ENCODE measurements at regions not wholly inside any gene's neighbourhood (a gene's known extent, or its start where the extent isn't known, plus 50 kb on each side); places are given as distances from the start of the nearest gene placed in this dataset.
"Not testable (repeated sequence)": the region's sequence is repeated elsewhere in the genome, so short reads cannot be mapped to it uniquely, and the experiment has no call there.

DNA sequence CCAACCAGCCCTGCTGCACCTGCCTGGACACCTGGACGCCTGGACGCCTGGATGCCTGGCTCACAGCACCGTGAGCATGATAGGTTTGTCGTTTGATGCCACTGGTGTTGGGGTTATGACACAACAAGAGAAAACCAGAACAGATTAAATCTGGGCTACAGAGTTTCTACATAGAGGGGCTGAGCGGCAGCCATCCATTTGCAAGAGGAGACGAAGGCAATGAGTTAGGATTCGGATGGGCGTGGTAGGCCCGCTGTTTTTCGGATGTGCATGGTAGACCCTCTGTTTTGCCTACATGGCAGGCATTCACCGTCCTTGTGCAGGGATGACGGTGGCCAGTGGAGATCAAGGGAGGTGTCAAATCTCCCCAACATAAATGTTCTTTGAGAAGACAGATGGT lies 121.5 kb upstream of the RNF32 start:
- no peaks in the 10 kb centered on the region for H3K4me1 ChIP-seq
- TF ChIP-seq, protein P1, sequence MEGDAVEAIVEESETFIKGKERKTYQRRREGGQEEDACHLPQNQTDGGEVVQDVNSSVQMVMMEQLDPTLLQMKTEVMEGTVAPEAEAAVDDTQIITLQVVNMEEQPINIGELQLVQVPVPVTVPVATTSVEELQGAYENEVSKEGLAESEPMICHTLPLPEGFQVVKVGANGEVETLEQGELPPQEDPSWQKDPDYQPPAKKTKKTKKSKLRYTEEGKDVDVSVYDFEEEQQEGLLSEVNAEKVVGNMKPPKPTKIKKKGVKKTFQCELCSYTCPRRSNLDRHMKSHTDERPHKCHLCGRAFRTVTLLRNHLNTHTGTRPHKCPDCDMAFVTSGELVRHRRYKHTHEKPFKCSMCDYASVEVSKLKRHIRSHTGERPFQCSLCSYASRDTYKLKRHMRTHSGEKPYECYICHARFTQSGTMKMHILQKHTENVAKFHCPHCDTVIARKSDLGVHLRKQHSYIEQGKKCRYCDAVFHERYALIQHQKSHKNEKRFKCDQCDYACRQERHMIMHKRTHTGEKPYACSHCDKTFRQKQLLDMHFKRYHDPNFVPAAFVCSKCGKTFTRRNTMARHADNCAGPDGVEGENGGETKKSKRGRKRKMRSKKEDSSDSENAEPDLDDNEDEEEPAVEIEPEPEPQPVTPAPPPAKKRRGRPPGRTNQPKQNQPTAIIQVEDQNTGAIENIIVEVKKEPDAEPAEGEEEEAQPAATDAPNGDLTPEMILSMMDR (IDR thresholded peaks at IDR 0.05): no peak
- no peak overlapping the region for H3K4me3 ChIP-seq
- intact Hi-C loops (cut with DNase I; ENCODE audit: low total_unique reads): no loop called here
- no peak for DNase-seq
- H3K36me3 ChIP-seq: no peaks in the 10 kb centered on the region
- H3K27me3 ChIP-seq: no peaks in the 10 kb centered on the region
- H3K27ac ChIP-seq: no peak overlapping the region
- H3K9me3 ChIP-seq: peaks cover 0 to 6% (median 0%) of the 10 kb centered on the region in 3 donors

DNA sequence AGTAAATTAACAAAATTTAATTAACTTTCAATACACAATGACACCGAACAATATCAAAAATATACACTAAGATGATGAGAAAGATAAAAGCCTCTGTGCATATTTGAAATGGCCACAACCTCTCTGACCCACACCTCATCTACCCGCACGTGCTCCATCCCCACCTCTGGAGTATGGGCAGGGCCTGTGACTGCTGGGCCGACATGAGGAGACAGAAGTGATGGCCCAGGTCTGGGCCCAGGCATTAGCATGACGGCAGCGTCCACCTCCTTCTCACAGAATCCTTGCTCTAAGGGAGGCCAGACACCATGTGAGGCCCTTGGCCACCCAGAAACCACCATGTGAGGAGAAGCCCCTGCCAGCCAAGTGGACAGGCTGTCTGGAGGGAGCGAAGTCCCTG lies 122.1 kb upstream of the RNF32 start:
- Histone ChIP-seq H3K4me1 (no peaks in the 10 kb centered on the region), H3K4me3 (no peak overlapping the region), H3K27me3 (no peaks in the 10 kb centered on the region), H3K36me3 (no peaks in the 10 kb centered on the region), H3K9me3 (peaks cover 0 to 6% (median 0%) of the 10 kb centered on the region in 3 donors), H3K27ac (no peak overlapping the region)
- DNase-seq: no peak
- TF ChIP-seq, protein P1 (IDR thresholded peaks at IDR 0.05): no peak
- intact Hi-C loops (cut with DNase I; ENCODE audit: low total_unique reads): no loop called here

DNA sequence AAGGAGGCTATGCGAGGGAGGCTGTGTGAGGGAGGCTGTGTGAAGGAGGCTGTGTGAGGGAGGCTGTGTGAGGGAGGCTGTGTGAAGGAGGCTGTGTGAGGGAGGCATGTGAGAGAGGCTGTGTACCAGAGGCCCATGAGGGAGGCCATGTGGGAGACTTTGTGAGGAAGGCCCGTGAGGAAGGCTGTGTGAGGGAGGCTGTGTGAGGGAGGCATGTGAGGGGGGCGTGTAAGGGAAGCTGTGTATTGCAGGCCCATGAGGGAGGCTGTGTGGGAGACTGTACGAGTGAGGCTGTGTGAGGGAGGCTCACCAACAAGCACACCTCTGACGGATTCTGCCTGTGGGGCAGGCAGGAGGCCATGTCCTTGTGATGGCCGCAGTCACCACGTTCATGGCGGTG lies 122.7 kb upstream of the RNF32 start:
- H3K4me1 ChIP-seq; H3K36me3 ChIP-seq; intact Hi-C loops (cut with DNase I; ENCODE audit: low total_unique reads); H3K27ac ChIP-seq; H3K9me3 ChIP-seq; H3K4me3 ChIP-seq; H3K27me3 ChIP-seq; DNase-seq: not testable (repeated sequence)

DNA sequence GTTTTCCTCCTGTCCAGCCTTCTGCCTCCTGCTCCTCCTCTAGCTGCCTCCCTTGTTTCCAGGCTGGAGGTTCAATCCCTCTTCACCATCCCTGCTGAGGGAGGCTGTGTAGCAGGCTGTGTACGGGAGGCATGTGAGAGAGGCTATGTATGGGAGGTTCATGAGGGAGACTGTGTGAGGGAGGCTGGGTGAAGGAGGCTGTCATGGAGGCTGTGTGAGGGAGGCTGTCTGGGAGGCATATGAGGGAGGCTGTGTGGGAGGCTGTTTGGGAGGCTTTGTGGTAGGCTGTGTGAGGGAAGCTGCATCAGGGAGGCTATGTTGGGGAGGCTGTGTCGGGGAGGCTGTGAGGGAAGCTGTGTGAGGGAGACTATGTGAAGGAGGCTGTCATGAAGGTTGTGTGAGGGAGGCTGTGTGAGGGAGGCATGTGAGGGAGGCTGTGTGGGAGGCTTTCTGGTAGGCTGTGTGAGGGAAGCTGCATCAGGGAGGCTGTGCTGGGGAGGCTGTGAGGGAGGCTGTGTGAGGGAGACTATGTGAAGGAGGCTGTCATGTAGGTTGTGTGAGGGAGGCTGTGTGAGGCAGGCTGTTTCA lies 123.7 kb upstream of the RNF32 start:
- Histone ChIP-seq H3K36me3 (no peaks in the 10 kb centered on the region), H3K27ac (no peak overlapping the region), H3K4me3 (no peak overlapping the region), H3K9me3 (peaks cover 0 to 6% (median 0%) of the 10 kb centered on the region in 3 donors), H3K4me1 (no peaks in the 10 kb centered on the region), H3K27me3 (no peaks in the 10 kb centered on the region)
- TF ChIP-seq, protein P1 (IDR thresholded peaks at IDR 0.05): no peak
- intact Hi-C loops (cut with DNase I; ENCODE audit: low total_unique reads): no loop called here
- no peak for DNase-seq

DNA sequence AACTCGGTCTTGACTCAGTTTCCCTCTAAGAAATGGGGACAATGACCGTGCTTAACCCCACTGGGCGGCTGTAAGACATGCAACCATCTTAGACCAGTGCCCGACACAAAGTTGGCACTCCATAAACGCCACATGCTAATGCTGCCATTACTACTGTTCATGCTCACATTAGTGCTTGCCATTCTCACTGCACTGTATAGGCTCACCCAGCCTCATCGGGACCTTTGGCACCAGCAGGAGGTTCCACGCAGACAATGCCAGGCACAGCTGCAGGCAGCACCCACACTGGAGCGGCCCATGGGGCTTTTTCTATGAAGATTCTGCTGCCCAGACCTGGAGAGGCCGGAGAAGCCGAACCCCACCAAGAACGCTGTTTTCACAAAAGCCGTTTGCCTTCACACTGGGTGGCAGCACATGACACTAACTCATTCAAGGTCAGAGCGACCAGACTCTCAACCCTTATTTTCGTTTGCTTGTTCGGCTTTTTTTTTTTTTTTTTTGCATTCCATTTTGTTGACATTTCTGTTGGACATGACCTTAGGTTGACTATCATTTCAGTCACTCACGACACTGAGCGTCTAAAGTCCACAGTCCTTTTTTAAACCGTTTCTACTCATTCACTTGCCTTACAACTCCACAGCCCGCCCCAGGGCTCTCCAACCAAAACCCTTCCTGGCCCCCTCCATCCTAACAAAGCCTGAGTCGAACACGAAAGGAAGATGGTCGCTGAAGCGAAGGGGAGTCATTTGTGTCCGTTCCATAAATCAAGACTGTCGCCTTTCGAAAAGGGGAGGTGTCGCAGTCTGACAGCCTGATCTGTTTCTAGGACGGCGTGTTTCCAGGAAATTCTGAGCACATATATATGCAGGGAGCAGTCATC lies 124.4 kb upstream of the RNF32 start:
- no peaks in the 10 kb centered on the region for H3K36me3 ChIP-seq
- intact Hi-C loops (cut with DNase I; ENCODE audit: low total_unique reads): no loop called here
- no peaks in the 10 kb centered on the region for H3K4me1 ChIP-seq
- H3K4me3 ChIP-seq: no peak overlapping the region
- H3K27me3 ChIP-seq: no peaks in the 10 kb centered on the region
- H3K27ac ChIP-seq: no peak overlapping the region
- no peak for DNase-seq
- H3K9me3 ChIP-seq: peaks cover 0 to 14% (median 4%) of the 10 kb centered on the region in 3 donors
- TF ChIP-seq, protein P1 (IDR thresholded peaks at IDR 0.05): no peak

DNA sequence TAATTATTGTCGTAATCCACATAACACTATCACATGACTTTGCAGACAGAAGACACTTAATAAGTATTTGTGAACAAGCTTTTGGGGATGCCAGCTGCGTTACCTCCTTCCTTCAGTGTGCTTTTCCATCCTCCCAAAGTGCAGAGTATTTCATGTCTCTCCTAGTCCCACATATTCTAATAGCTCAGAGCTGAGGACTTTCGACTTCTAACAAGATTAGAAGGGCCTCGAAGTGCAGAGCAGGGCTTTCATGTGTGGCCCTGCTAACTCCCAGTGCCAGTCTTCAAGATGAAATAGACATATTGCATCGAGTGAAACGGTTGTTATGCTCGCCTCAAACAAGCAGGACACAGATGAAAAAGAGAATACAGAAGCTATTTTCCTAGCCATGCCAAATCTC lies 125.7 kb upstream of the RNF32 start:
- H3K36me3 ChIP-seq: no peaks in the 10 kb centered on the region
- H3K27ac ChIP-seq: no peak overlapping the region
- intact Hi-C loops (cut with DNase I; ENCODE audit: low total_unique reads): no loop called here
- H3K27me3 ChIP-seq: no peaks in the 10 kb centered on the region
- no peak overlapping the region for H3K4me3 ChIP-seq
- no peaks in the 10 kb centered on the region for H3K4me1 ChIP-seq
- TF ChIP-seq, protein P1 (IDR thresholded peaks at IDR 0.05): no peak
- no peak for DNase-seq
- H3K9me3 ChIP-seq: peaks cover 0 to 22% (median 17%) of the 10 kb centered on the region in 3 donors
